ENCODE measurements at regions not wholly inside any gene's neighbourhood (a gene's known extent, or its start where the extent isn't known, plus 50 kb on each side); places are given as distances from the start of the nearest gene placed in this dataset.

GRCh38 chrX:110420771-110421499 is 62.3 kb downstream of the RTL9 start (continued):
- TF ChIP-seq ZNF398 (CRISPR knock-in tag; IDR thresholded peaks at IDR 0.05) (no peak), KAT8 (IDR thresholded peaks at IDR 0.05; ENCODE audit: low read depth) (no peak), SAFB2 (IDR thresholded peaks at IDR 0.05; ENCODE audit: borderline replicate concordance, low read depth, low read length, severe bottlenecking) (no peak), MCM5 (IDR thresholded peaks at IDR 0.05; ENCODE audit: low read depth) (no peak), ZSCAN32 (CRISPR knock-in tag; IDR thresholded peaks at IDR 0.05) (no peak), ETV5 (CRISPR knock-in tag; IDR thresholded peaks at IDR 0.05; ENCODE audit: low read depth) (no peak), ZNF121 (CRISPR knock-in tag; conservative IDR thresholded peaks at IDR 0.05) (no peak), CHD1 (IDR thresholded peaks at IDR 0.05; ENCODE audit: low read length) (no peak)
